MCF 10A (cell line): ENCODE measurements at regions not wholly inside any gene's neighbourhood (a gene's known extent, or its start where the extent isn't known, plus 50 kb on each side); places are given as distances from the start of the nearest gene placed in this dataset.

Experiments used
- BruUV-seq: library from RNA; stranded (reverse); fragments of 400-500 nt; replicated peaks from 2 replicates; lab custom pipeline; 2021; lab: Mats Ljungman, UMichigan
- CTCF ChIA-PET: fragments of 300-600 bp; sonication (Branson Sonifier 250); formaldehyde crosslinking; extraction: SDS; loops from one replicate; lab custom pipeline; 2021; ENCODE audit warnings: antibody characterized with exemption, inconsistent platforms; lab: Yijun Ruan, JAX
- POLR2A ChIA-PET: fragments of 300-600, 350-650 bp; sonication (Branson Sonifier 250); formaldehyde crosslinking; extraction: SDS; loops from one replicate; lab custom pipeline; 2020; ENCODE audit warnings: antibody characterized with exemption, inconsistent platforms; lab: Yijun Ruan, JAX
- DNase-seq: peaks from one replicate; pipeline ENCODE4 v3.0.0-alpha.2; 2018; ENCODE audit not compliant: unreplicated experiment
- H3K27ac Mint-ChIP-seq: one replicate; pipeline ENCODE4 v1.8.0; 2022; ENCODE audit warnings: mild to moderate bottlenecking, low read depth, mixed read lengths; ENCODE audit not compliant: unreplicated experiment
- H3K27me3 Mint-ChIP-seq: one replicate; pipeline ENCODE4 v1.8.0; 2022; ENCODE audit warnings: mixed read lengths; ENCODE audit not compliant: insufficient read depth, unreplicated experiment
- H3K36me3 Mint-ChIP-seq: one replicate; pipeline ENCODE4 v1.8.0; 2022; ENCODE audit warnings: mild to moderate bottlenecking, moderate library complexity, mixed read lengths; ENCODE audit not compliant: insufficient read depth, unreplicated experiment
- H3K4me1 Mint-ChIP-seq: one replicate; pipeline ENCODE4 v1.8.0; 2022; ENCODE audit warnings: mixed read lengths; ENCODE audit not compliant: insufficient read depth, unreplicated experiment
- H3K4me3 Mint-ChIP-seq: one replicate; pipeline ENCODE4 v1.8.0; 2022; ENCODE audit warnings: mild to moderate bottlenecking, moderate library complexity, mixed read lengths; ENCODE audit not compliant: unreplicated experiment
- H3K9me3 Mint-ChIP-seq: one replicate; pipeline ENCODE4 v1.8.0; 2022; ENCODE audit warnings: mixed read lengths; ENCODE audit not compliant: unreplicated experiment
- intact Hi-C: fragments of 100-400 bp; cut with micrococcal nuclease; formaldehyde crosslinking; loops from 2 replicates; pipeline ENCODE4 v1.14.1; 2022
- TF ChIP-seq, protein P1 (sequence below): fragments of 200-600 bp; IDR thresholded peaks from one replicate; pipeline ENCODE4 v1.8.0; 2022; ENCODE audit warnings: antibody characterized with exemption, mild to moderate bottlenecking; ENCODE audit not compliant: unreplicated experiment

DNA sequence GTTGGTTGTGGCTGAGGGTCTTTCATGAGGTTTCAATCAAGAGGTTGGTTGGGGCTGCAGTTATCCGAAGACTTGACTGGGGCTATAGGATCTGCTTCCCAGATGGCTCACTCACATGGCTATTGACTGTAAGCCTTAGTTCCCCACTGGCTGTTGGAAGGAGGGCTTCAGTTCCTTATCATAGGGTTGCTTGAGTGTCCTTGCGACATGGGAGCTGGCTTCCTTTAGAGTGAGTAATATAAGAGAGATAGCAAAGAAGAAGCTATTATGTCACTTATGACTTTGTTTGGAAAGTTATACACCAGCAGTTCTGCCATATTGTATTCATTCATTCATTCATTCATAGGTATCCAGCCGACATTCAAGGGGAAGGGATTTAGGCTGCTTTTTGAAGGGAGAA is 121.4 kb upstream of the WSCD1 start:
- Mint-ChIP-seq H3K36me3 (no peaks in the 10 kb centered on the region), H3K4me1 (no peaks in the 10 kb centered on the region), H3K27ac (no peak overlapping the region), H3K27me3 (peaks cover 89% of the 10 kb centered on the region), H3K4me3 (no peak overlapping the region), H3K9me3 (no peaks in the 10 kb centered on the region)
- no TSS peak for BruUV-seq
- TF ChIP-seq, protein P1, sequence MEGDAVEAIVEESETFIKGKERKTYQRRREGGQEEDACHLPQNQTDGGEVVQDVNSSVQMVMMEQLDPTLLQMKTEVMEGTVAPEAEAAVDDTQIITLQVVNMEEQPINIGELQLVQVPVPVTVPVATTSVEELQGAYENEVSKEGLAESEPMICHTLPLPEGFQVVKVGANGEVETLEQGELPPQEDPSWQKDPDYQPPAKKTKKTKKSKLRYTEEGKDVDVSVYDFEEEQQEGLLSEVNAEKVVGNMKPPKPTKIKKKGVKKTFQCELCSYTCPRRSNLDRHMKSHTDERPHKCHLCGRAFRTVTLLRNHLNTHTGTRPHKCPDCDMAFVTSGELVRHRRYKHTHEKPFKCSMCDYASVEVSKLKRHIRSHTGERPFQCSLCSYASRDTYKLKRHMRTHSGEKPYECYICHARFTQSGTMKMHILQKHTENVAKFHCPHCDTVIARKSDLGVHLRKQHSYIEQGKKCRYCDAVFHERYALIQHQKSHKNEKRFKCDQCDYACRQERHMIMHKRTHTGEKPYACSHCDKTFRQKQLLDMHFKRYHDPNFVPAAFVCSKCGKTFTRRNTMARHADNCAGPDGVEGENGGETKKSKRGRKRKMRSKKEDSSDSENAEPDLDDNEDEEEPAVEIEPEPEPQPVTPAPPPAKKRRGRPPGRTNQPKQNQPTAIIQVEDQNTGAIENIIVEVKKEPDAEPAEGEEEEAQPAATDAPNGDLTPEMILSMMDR, result no peak
- DNase-seq, result no peak
- ChIA-PET POLR2A (interaction anchor here (0.5 to 0.6 kb wide), 2 partner anchors 44 to 190 kb away, joined by 3 read pairs; no protein-coding TSS in a partner anchor), CTCF (interaction anchor here (1.1 to 1.5 kb wide), 2 partner anchors 9 to 360 kb away, joined by 3 to 4 read pairs; no protein-coding TSS in a partner anchor)
- intact Hi-C loops, result no loop called here

DNA sequence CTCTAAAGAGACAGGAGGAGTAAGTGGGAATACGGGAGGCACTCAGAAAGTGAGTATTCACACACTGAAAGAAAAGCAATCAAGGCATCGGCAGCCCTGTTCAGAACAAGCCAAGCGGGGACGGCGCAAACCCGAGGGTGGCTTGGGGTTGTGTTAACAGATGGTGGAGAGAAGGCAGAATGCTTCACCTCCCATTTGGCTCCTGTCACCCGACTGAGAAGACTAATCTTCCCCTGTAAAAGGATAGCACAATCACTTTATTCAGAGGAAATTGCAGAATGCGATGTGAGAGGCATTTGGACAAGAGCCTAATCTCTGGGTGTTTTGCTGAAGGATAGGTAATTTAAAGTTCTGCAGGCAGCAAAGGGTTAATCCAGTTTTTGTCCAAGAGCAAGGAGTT is 119.3 kb upstream of the WSCD1 start:
- no TSS peak for BruUV-seq
- intact Hi-C loops, result no loop called here
- no peak for DNase-seq
- POLR2A ChIA-PET, result no interaction called here
- TF ChIP-seq, protein P1, result no peak
- Mint-ChIP-seq H3K36me3 (no peaks in the 10 kb centered on the region), H3K27ac (no peak overlapping the region), H3K4me3 (no peak overlapping the region), H3K27me3 (peaks cover 93% of the 10 kb centered on the region), H3K4me1 (no peaks in the 10 kb centered on the region), H3K9me3 (peaks cover 9% of the 10 kb centered on the region)
- CTCF ChIA-PET, result no interaction called here

- ChIA-PET CTCF (interaction anchor here (0.8 kb wide), 1 partner anchor 360 kb away, joined by 4 read pairs; no protein-coding TSS in a partner anchor), POLR2A (no interaction called here)
- no peaks in the 10 kb centered on the region for H3K4me1 Mint-ChIP-seq
- no peak for DNase-seq
- peaks cover 88% of the 10 kb centered on the region for H3K27me3 Mint-ChIP-seq
- no TSS peak for BruUV-seq
- H3K9me3 Mint-ChIP-seq, result peaks cover 11% of the 10 kb centered on the region
- H3K27ac Mint-ChIP-seq, result no peak overlapping the region
- H3K4me3 Mint-ChIP-seq, result no peak overlapping the region
- H3K36me3 Mint-ChIP-seq, result no peaks in the 10 kb centered on the region
- intact Hi-C loops, result no loop called here
- TF ChIP-seq, protein P1, result no peak
These were observed 118.3 kb upstream of the WSCD1 start for GRCh38 chr17:5951912-5952311.

DNA sequence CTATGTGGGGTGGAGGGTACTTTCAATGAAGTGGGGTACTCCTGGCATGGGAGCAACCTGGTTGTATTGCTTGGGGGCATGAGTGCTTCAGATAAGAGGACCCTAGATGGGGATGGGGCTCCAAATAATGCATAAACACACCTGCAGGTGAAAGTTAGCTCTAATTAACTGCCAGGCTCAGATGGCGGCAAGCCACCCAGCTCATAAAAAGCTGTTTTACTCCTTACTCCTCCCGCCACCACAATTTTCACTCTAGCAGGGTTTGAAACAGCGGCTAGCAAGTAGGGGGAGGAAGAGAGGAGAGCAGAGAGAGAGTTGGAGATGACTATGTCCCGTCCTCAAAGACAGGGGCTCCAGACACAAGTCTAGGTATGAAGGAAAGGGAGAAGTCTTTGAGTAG is 117.7 kb upstream of the WSCD1 start:
- no peaks in the 10 kb centered on the region for H3K36me3 Mint-ChIP-seq
- H3K27me3 Mint-ChIP-seq, result peaks cover 82% of the 10 kb centered on the region
- no peak overlapping the region for H3K4me3 Mint-ChIP-seq
- POLR2A ChIA-PET, result interaction anchor here (0.6 kb wide), 1 partner anchor 233 kb away, joined by 4 read pairs; no protein-coding TSS in a partner anchor
- H3K4me1 Mint-ChIP-seq, result no peaks in the 10 kb centered on the region
- intact Hi-C loops, result no loop called here
- peaks cover 11% of the 10 kb centered on the region for H3K9me3 Mint-ChIP-seq
- no peak overlapping the region for H3K27ac Mint-ChIP-seq
- no TSS peak for BruUV-seq
- DNase-seq, result no peak
- CTCF ChIA-PET, result no interaction called here
- TF ChIP-seq, protein P1, result no peak
